HG03159 (cell line): ENCODE measurements at regions not wholly inside any gene's neighbourhood (a gene's known extent, or its start where the extent isn't known, plus 50 kb on each side); places are given as distances from the start of the nearest gene placed in this dataset.
A peak's percentile ranks its signal among the peaks of the same experiment; 100 is the strongest.

Experiments used
- ATAC-seq: cut with Tn5 transposase; IDR thresholded peaks from one replicate; pipeline ENCODE4 v1.9.1; 2021; ENCODE audit warnings: mild to moderate bottlenecking, moderate library complexity; ENCODE audit not compliant: unreplicated experiment

- no peak for ATAC-seq
These were observed 281.1 kb upstream of the GRIP1 start for GRCh38 chr12:66960006-66960405.

GRCh38 chr12:66960704-66961690 is 282.1 kb upstream of the GRIP1 start:
- no peak for ATAC-seq

GRCh38 chr12:66962290-66962689 is 283.4 kb upstream of the GRIP1 start:
- no peak for ATAC-seq

- ATAC-seq = no peak
These were observed 285.0 kb upstream of the GRIP1 start for GRCh38 chr12:66963901-66964300.

- no peak for ATAC-seq
These were observed 285.8 kb upstream of the GRIP1 start for GRCh38 chr12:66964629-66965028.

GRCh38 chr12:66965621-66966020 is 286.7 kb upstream of the GRIP1 start:
- no peak for ATAC-seq

- ATAC-seq = no peak
These were observed 292.9 kb upstream of the GRIP1 start for GRCh38 chr12:66971816-66972215.

GRCh38 chr12:66976526-66976925 is 292.6 kb upstream of the CAND1 start:
- ATAC-seq = no peak

GRCh38 chr12:66978802-66979201 is 290.4 kb upstream of the CAND1 start:
- no peak for ATAC-seq

- ATAC-seq = no peak
These were observed 289.9 kb upstream of the CAND1 start for GRCh38 chr12:66979251-66979650.

GRCh38 chr12:66984077-66984476 is 285.1 kb upstream of the CAND1 start:
- ATAC-seq = no peak

- ATAC-seq = no peak
These were observed 284.2 kb upstream of the CAND1 start for GRCh38 chr12:66984962-66985361.

- no peak for ATAC-seq
These were observed 270.0 kb upstream of the CAND1 start for GRCh38 chr12:66999141-66999540.

GRCh38 chr12:67001251-67001650 is 267.9 kb upstream of the CAND1 start:
- ATAC-seq = no peak

- ATAC-seq = no peak
These were observed 266.4 kb upstream of the CAND1 start for GRCh38 chr12:67002720-67003119.

GRCh38 chr12:67006610-67007009 is 262.5 kb upstream of the CAND1 start:
- ATAC-seq = no peak

- no peak for ATAC-seq
These were observed 254.5 kb upstream of the CAND1 start for GRCh38 chr12:67014642-67015041.

- ATAC-seq = no peak
These were observed 251.1 kb upstream of the CAND1 start for GRCh38 chr12:67018105-67018504.

- no peak for ATAC-seq
These were observed 250.1 kb upstream of the CAND1 start for GRCh38 chr12:67019070-67019469.

GRCh38 chr12:67025543-67026114 is 243.5 kb upstream of the CAND1 start:
- peak; percentile 94 for ATAC-seq

GRCh38 chr12:67026487-67027246 is 242.5 kb upstream of the CAND1 start:
- ATAC-seq = no peak

GRCh38 chr12:67028529-67028928 is 240.6 kb upstream of the CAND1 start:
- ATAC-seq = no peak
